GM23338 (cell line): ENCODE measurements at regions not wholly inside any gene's neighbourhood (a gene's known extent, or its start where the extent isn't known, plus 50 kb on each side); places are given as distances from the start of the nearest gene placed in this dataset.

Experiments
- ATAC-seq: fragments of 200-7000 bp; cut with Tn5 transposase; 3 replicates; pipeline ENCODE4 v1.9.1; 2020
- DNase-seq: peaks from one replicate; pipeline ENCODE4 v3.0.0-alpha.2; 2015; ENCODE audit warnings: low spot score
- H2AFZ ChIP-seq: fragments of 200-600 bp; sonication (generic); 2 replicates; pipeline ENCODE4 v1.8.0; 2016; ENCODE audit warnings: antibody characterized with exemption, mild to moderate bottlenecking, moderate library complexity
- H3F3A ChIP-seq: fragments of 200-600 bp; sonication (generic); replicated peaks from 2 replicates; pipeline ENCODE4 v1.8.0; 2017; ENCODE audit warnings: antibody characterized with exemption, mixed run types, low read depth
- H3K27ac ChIP-seq: fragments of 200-600 bp; sonication (generic); 2 replicates; pipeline ENCODE4 v1.6.1; 2016; ENCODE audit warnings: low read depth
- H3K27me3 ChIP-seq: fragments of 200-600 bp; sonication (generic); 2 replicates; pipeline ENCODE4 v1.8.0; 2016; ENCODE audit warnings: mild to moderate bottlenecking, mixed run types, moderate library complexity; ENCODE audit not compliant: insufficient read depth
- H3K36me3 ChIP-seq: fragments of 200-600 bp; sonication (generic); 2 replicates; pipeline ENCODE4 v1.8.0; 2016; ENCODE audit warnings: mild to moderate bottlenecking; ENCODE audit not compliant: insufficient read depth
- H3K4me1 ChIP-seq: fragments of 200-600 bp; sonication (generic); 2 replicates; pipeline ENCODE4 v1.8.0; 2016; ENCODE audit warnings: mild to moderate bottlenecking, moderate library complexity; ENCODE audit not compliant: insufficient read depth
- H3K4me2 ChIP-seq: fragments of 200-600 bp; sonication (generic); 2 replicates; pipeline ENCODE4 v1.7.1; 2017; ENCODE audit warnings: mixed run types
- H3K4me3 ChIP-seq: fragments of 200-600 bp; sonication (generic); 2 replicates; pipeline ENCODE4 v1.6.1; 2016; ENCODE audit warnings: mixed run types
- H3K79me2 ChIP-seq: fragments of 200-600 bp; sonication (generic); replicated peaks from 2 replicates; pipeline ENCODE4 v1.8.0; 2017; ENCODE audit warnings: mild to moderate bottlenecking; ENCODE audit not compliant: insufficient read depth
- H3K9me2 ChIP-seq: fragments of 200-600 bp; sonication (generic); 2 replicates; pipeline ENCODE4 v1.8.0; 2017; ENCODE audit not compliant: insufficient read depth
- H4K20me1 ChIP-seq: fragments of 200-600 bp; sonication (generic); replicated peaks from 2 replicates; pipeline ENCODE4 v1.8.0; 2017; ENCODE audit warnings: mild to moderate bottlenecking; ENCODE audit not compliant: insufficient read depth
- H3K27ac Mint-ChIP-seq: 2 replicates; pipeline ENCODE4 v1.8.0; 2020; ENCODE audit warnings: inconsistent platforms, mild to moderate bottlenecking, moderate library complexity, mixed read lengths
- H3K27me3 Mint-ChIP-seq: 3 replicates; pipeline ENCODE4 v1.8.0; 2022; ENCODE audit warnings: low read depth, mild to moderate bottlenecking, moderate library complexity, mixed read lengths, inconsistent platforms; ENCODE audit not compliant: insufficient read depth, poor library complexity
- H3K36me3 Mint-ChIP-seq: 3 replicates; pipeline ENCODE4 v1.8.0; 2021; ENCODE audit warnings: low read depth, mild to moderate bottlenecking, inconsistent platforms, moderate library complexity, mixed read lengths
- H3K4me1 Mint-ChIP-seq: 3 replicates; pipeline ENCODE4 v1.8.0; 2020; ENCODE audit warnings: mild to moderate bottlenecking, inconsistent platforms, mixed read lengths
- H3K4me3 Mint-ChIP-seq: 3 replicates; pipeline ENCODE4 v1.8.0; 2021; ENCODE audit warnings: moderate library complexity, mild to moderate bottlenecking, inconsistent platforms, mixed read lengths
- H3K9me3 Mint-ChIP-seq: 3 replicates; pipeline ENCODE4 v1.8.0; 2020; ENCODE audit warnings: moderate library complexity, mild to moderate bottlenecking, inconsistent platforms, mixed read lengths
- CREB1 ChIP-seq: fragments of 250-450 bp; sonication (Bioruptor Pico); IDR thresholded peaks from 2 replicates; pipeline ENCODE4 v1.5.0; 2020; ENCODE audit warnings: low read depth, mild to moderate bottlenecking, moderate library complexity
- ETS1 ChIP-seq: IDR thresholded peaks from 2 replicates; pipeline ENCODE4 v1.6.1; 2016; ENCODE audit warnings: antibody characterized with exemption
- EZH2 ChIP-seq: fragments of 200-600 bp; sonication (generic); IDR thresholded peaks from one replicate; pipeline ENCODE4 v1.8.0; 2017; ENCODE audit warnings: antibody characterized with exemption, mild to moderate bottlenecking, low read depth; ENCODE audit not compliant: unreplicated experiment
- EZH2phosphoT487 ChIP-seq: fragments of 200-600 bp; sonication (generic); IDR thresholded peaks from one replicate; pipeline ENCODE4 v1.8.1; 2018; ENCODE audit warnings: antibody characterized with exemption; ENCODE audit not compliant: unreplicated experiment
- JUNB ChIP-seq: IDR thresholded peaks from one replicate; pipeline ENCODE4 v1.6.1; 2016; ENCODE audit warnings: antibody characterized with exemption; ENCODE audit not compliant: unreplicated experiment
- NANOG ChIP-seq: IDR thresholded peaks from 2 replicates; pipeline ENCODE4 v1.6.1; 2016; ENCODE audit warnings: antibody characterized with exemption, borderline replicate concordance
- POLR2AphosphoS5 ChIP-seq: IDR thresholded peaks from 2 replicates; pipeline ENCODE4 v1.6.1; 2016; ENCODE audit warnings: antibody characterized with exemption, low read depth
- REST ChIP-seq: IDR thresholded peaks from one replicate; pipeline ENCODE4 v1.6.1; 2018; ENCODE audit warnings: antibody characterized with exemption; ENCODE audit not compliant: unreplicated experiment
- STAT1 ChIP-seq: IDR thresholded peaks from one replicate; pipeline ENCODE4 v1.6.1; 2016; ENCODE audit warnings: antibody characterized with exemption; ENCODE audit not compliant: unreplicated experiment
- ZNF331 ChIP-seq: fragments of 250-450 bp; sonication (Bioruptor Pico); IDR thresholded peaks from 2 replicates; pipeline ENCODE4 v1.5.0; 2020; ENCODE audit warnings: low read depth, mild to moderate bottlenecking, moderate library complexity
- TF ChIP-seq, protein P1 (sequence below), 2 experiments: fragments of 200-600 bp in 1 of 2; sonication (generic) in 1 of 2; conservative IDR thresholded peaks; 2 replicates each; pipeline versions ENCODE4 v1.5.1 to v1.6.1; 2016 to 2017; ENCODE audit warnings: antibody characterized with exemption in 2 of 2, low read depth in 2 of 2, mild to moderate bottlenecking in 2 of 2, moderate library complexity in 1 of 2

GRCh38 chr10:10499839-10500238 lies 517.8 kb upstream of the CELF2 start:
- H4K20me1 ChIP-seq, result no peaks in the 10 kb centered on the region
- H3K27me3 ChIP-seq, result no peaks in the 10 kb centered on the region
- H3K27ac ChIP-seq, result no peak overlapping the region
- no peaks in the 10 kb centered on the region for H3K79me2 ChIP-seq
- no peak overlapping the region for H2AFZ ChIP-seq
- Mint-ChIP-seq H3K27ac (no peak overlapping the region), H3K4me3 (no peak overlapping the region), H3K4me1 (no peaks in the 10 kb centered on the region; the same call in 2 of the 3 replicates), H3K27me3 (no peaks in the 10 kb centered on the region), H3K36me3 (no peaks in the 10 kb centered on the region), H3K9me3 (peaks cover 15% of the 10 kb centered on the region)
- H3K9me2 ChIP-seq, result peaks cover 5% of the 10 kb centered on the region
- DNase-seq, result no peak
- ATAC-seq, result no peak
- no peak overlapping the region for H3K4me3 ChIP-seq
- H3K4me1 ChIP-seq, result no peaks in the 10 kb centered on the region
- TF ChIP-seq REST, result no peak
- TF ChIP-seq ETS1, result no peak
- no peak for TF ChIP-seq STAT1
- TF ChIP-seq EZH2, result no peak
- no peak for TF ChIP-seq POLR2AphosphoS5
- no peak for TF ChIP-seq CREB1
- no peaks in the 10 kb centered on the region for H3F3A ChIP-seq
- H3K36me3 ChIP-seq, result no peaks in the 10 kb centered on the region
- H3K4me2 ChIP-seq, result no peak overlapping the region

GRCh38 chr10:10500937-10501336 lies 516.7 kb upstream of the CELF2 start:
- Histone ChIP-seq H4K20me1 (no peaks in the 10 kb centered on the region), H3F3A (no peaks in the 10 kb centered on the region), H3K4me2 (no peak overlapping the region), H3K4me3 (no peak overlapping the region), H3K4me1 (no peaks in the 10 kb centered on the region), H3K27me3 (no peaks in the 10 kb centered on the region), H3K36me3 (no peaks in the 10 kb centered on the region), H2AFZ (no peak overlapping the region), H3K9me2 (peaks cover 5% of the 10 kb centered on the region), H3K79me2 (no peaks in the 10 kb centered on the region), H3K27ac (no peak overlapping the region)
- Mint-ChIP-seq H3K27ac (no peak overlapping the region), H3K36me3 (no peaks in the 10 kb centered on the region), H3K4me1 (no peaks in the 10 kb centered on the region; the same call in 2 of the 3 replicates), H3K9me3 (peaks cover 15% of the 10 kb centered on the region), H3K4me3 (no peak overlapping the region), H3K27me3 (no peaks in the 10 kb centered on the region)
- ATAC-seq (no peak), DNase-seq (no peak)
- no peak for TF ChIP-seq POLR2AphosphoS5
- TF ChIP-seq ETS1, result no peak
- TF ChIP-seq, protein P1, sequence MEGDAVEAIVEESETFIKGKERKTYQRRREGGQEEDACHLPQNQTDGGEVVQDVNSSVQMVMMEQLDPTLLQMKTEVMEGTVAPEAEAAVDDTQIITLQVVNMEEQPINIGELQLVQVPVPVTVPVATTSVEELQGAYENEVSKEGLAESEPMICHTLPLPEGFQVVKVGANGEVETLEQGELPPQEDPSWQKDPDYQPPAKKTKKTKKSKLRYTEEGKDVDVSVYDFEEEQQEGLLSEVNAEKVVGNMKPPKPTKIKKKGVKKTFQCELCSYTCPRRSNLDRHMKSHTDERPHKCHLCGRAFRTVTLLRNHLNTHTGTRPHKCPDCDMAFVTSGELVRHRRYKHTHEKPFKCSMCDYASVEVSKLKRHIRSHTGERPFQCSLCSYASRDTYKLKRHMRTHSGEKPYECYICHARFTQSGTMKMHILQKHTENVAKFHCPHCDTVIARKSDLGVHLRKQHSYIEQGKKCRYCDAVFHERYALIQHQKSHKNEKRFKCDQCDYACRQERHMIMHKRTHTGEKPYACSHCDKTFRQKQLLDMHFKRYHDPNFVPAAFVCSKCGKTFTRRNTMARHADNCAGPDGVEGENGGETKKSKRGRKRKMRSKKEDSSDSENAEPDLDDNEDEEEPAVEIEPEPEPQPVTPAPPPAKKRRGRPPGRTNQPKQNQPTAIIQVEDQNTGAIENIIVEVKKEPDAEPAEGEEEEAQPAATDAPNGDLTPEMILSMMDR (conservative IDR thresholded peaks at IDR 0.05; ENCODE audit: low read depth in 2 of 2), result no peak
- no peak for TF ChIP-seq REST
- TF ChIP-seq EZH2phosphoT487, result no peak
- TF ChIP-seq CREB1, result no peak
- no peak for TF ChIP-seq STAT1
- no peak for TF ChIP-seq EZH2
- no peak for TF ChIP-seq NANOG
- TF ChIP-seq JUNB, result no peak
- TF ChIP-seq ZNF331 (CRISPR knock-in tag), result no peak
